Tibial artery (tissue), 4 donors: ENCODE measurements at regions not wholly inside any gene's neighbourhood (a gene's known extent, or its start where the extent isn't known, plus 50 kb on each side); places are given as distances from the start of the nearest gene placed in this dataset.
"Not testable (repeated sequence)": the region's sequence is repeated elsewhere in the genome, so short reads cannot be mapped to it uniquely, and the experiment has no call there.

Experiments used
- DNase-seq, 2 donors: peaks; one replicate each; pipeline ENCODE4 v3.0.0-alpha.2; 2019
- H3K27ac ChIP-seq, 2 donors: fragments of 200-600 bp; sonication (generic) in 1 of 2; 1 replicate in 1 of 2; 2 replicates in 1 of 2; pipeline ENCODE4 v1.5.1; 2018 to 2019; ENCODE audit warnings: mild to moderate bottlenecking in 1 of 2
- H3K27me3 ChIP-seq, 2 donors: fragments of 200-600 bp; sonication (generic) in 1 of 2; one replicate each; pipeline versions ENCODE4 v1.5.1 to v1.6.0; 2016 to 2019
- H3K36me3 ChIP-seq, 3 donors: fragments of 200-600 bp; sonication (generic) in 2 of 3; one replicate each; pipeline ENCODE4 v1.5.1; 2016 to 2019; ENCODE audit warnings: mild to moderate bottlenecking in 2 of 3
- H3K4me1 ChIP-seq, 4 donors: fragments of 200-600 bp; sonication (generic) in 2 of 4; 1 replicate in 3 of 4; 2 replicates in 1 of 4; pipeline ENCODE4 v1.5.1; 2016 to 2019
- H3K4me3 ChIP-seq, 2 donors: fragments of 200-600 bp; sonication (generic) in 1 of 2; 1 replicate in 1 of 2; 2 replicates in 1 of 2; pipeline ENCODE4 v1.5.1; 2018 to 2019; ENCODE audit warnings: mild to moderate bottlenecking in 2 of 2
- H3K9me3 ChIP-seq, 3 donors: fragments of 200-600 bp; sonication (generic) in 1 of 3; one replicate each; pipeline ENCODE4 v1.5.1; 2016 to 2019
- intact Hi-C: fragments of 100-400 bp; cut with DNase I; formaldehyde crosslinking; loops from one replicate; pipeline ENCODE4 v1.15.0; 2023; ENCODE audit warnings: low total_unique reads
- TF ChIP-seq, protein P1 (sequence below), 2 experiments: fragments of 200-600 bp in 1 of 2; fragments of 450-650 bp in 1 of 2; IDR thresholded peaks; one replicate each; pipeline ENCODE4 v1.5.1; 2017 to 2019; ENCODE audit warnings: antibody characterized with exemption in 2 of 2, mild to moderate bottlenecking in 1 of 2, moderate library complexity in 1 of 2

DNA sequence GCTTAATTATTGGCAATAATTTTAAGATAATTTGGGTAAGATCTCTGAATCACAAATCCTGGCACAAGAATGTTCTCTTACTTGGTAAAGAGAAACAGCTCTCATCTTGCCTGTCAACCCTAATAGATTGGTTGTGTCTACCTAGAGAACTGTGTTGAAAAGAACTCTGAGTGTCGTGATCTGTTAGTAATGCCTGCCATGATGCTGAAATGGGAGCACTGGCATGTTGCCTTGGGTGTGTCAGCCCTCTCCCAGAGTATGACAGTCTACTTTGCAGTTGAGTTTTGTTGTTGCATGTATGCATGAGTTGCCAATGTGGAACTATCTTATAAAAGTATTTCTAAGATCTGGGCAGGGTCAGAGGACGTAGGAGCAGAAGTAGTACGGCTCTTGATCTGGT, 221.4 kb downstream of the MAF start:
- intact Hi-C loops: no loop called here
- DNase-seq: no peak
- Histone ChIP-seq H3K4me3 (no peak overlapping the region), H3K27ac (no peak overlapping the region), H3K4me1 (no peaks in the 10 kb centered on the region), H3K27me3 (no peaks in the 10 kb centered on the region), H3K9me3 (peaks cover 0 to 3% (median 0%) of the 10 kb centered on the region in 3 donors), H3K36me3 (no peaks in the 10 kb centered on the region)
- TF ChIP-seq, protein P1, sequence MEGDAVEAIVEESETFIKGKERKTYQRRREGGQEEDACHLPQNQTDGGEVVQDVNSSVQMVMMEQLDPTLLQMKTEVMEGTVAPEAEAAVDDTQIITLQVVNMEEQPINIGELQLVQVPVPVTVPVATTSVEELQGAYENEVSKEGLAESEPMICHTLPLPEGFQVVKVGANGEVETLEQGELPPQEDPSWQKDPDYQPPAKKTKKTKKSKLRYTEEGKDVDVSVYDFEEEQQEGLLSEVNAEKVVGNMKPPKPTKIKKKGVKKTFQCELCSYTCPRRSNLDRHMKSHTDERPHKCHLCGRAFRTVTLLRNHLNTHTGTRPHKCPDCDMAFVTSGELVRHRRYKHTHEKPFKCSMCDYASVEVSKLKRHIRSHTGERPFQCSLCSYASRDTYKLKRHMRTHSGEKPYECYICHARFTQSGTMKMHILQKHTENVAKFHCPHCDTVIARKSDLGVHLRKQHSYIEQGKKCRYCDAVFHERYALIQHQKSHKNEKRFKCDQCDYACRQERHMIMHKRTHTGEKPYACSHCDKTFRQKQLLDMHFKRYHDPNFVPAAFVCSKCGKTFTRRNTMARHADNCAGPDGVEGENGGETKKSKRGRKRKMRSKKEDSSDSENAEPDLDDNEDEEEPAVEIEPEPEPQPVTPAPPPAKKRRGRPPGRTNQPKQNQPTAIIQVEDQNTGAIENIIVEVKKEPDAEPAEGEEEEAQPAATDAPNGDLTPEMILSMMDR (IDR thresholded peaks at IDR 0.05): no peak

DNA sequence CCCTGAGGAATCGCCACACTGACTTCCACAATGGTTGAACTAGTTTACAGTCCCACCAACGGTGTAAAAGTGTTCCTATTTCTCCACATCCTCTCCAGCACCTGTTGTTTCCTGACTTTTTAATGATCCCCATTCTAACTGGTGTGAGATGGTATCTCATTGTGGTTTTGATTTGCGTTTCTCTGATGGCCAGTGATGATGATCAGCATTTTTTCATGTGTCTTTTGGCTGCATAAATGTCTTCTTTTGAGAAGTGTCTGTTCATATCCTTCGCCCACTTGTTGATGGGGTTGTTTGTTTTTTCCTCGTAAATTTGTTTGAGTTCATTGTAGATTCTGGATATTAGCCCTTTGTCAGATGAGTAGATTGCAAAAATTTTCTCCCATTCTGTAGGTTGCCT, 223.5 kb downstream of the MAF start:
- intact Hi-C loops, H3K27ac ChIP-seq, H3K36me3 ChIP-seq, H3K4me1 ChIP-seq, H3K27me3 ChIP-seq, DNase-seq, H3K4me3 ChIP-seq, H3K9me3 ChIP-seq: not testable (repeated sequence)

DNA sequence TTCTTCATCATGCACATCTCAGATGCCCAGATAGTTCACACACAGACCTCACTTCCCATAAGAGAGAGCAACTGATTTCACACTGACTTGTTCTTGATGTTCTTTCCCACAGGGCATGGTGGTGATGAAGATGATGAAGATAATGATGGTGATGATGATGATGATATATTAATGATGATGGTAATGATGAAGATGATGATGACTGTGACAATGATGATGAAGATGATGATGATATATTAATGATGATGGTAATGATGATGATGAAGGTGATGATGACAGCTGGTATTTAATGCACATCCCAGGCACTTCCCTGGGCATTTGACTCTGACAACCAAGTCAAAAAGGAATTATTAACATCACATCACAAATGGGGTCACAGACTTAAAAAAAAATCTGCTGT, 225.2 kb downstream of the MAF start:
- H3K4me1 ChIP-seq: no peaks in the 10 kb centered on the region
- no peaks in the 10 kb centered on the region for H3K27me3 ChIP-seq
- no peak overlapping the region for H3K27ac ChIP-seq
- TF ChIP-seq, protein P1 (IDR thresholded peaks at IDR 0.05): no peak
- DNase-seq: no peak
- H3K36me3 ChIP-seq: no peaks in the 10 kb centered on the region
- H3K9me3 ChIP-seq: peaks cover 2 to 10% (median 6%) of the 10 kb centered on the region in 3 donors
- intact Hi-C loops: no loop called here
- H3K4me3 ChIP-seq: no peak overlapping the region

GRCh38 chr16:79372503-79373184, 227.9 kb downstream of the MAF start:
- Histone ChIP-seq H3K4me1 (no peaks in the 10 kb centered on the region), H3K27ac (no peak overlapping the region), H3K27me3 (no peaks in the 10 kb centered on the region), H3K36me3 (no peaks in the 10 kb centered on the region), H3K4me3 (no peak overlapping the region), H3K9me3 (peaks cover 2 to 7% (median 6%) of the 10 kb centered on the region in 3 donors)
- intact Hi-C loops: no loop called here
- no peak for DNase-seq
- TF ChIP-seq, protein P1 (IDR thresholded peaks at IDR 0.05): no peak

- Histone ChIP-seq H3K4me1 (no peaks in the 10 kb centered on the region), H3K4me3 (no peak overlapping the region), H3K9me3 (peaks cover 2 to 7% (median 6%) of the 10 kb centered on the region in 3 donors), H3K27ac (no peak overlapping the region), H3K36me3 (no peaks in the 10 kb centered on the region), H3K27me3 (no peaks in the 10 kb centered on the region)
- TF ChIP-seq, protein P1 (IDR thresholded peaks at IDR 0.05): no peak
- intact Hi-C loops: no loop called here
- DNase-seq: no peak
Observed at GRCh38 chr16:79370736-79371135, 229.8 kb downstream of the MAF start.

GRCh38 chr16:79369796-79370195, 230.7 kb downstream of the MAF start:
- Histone ChIP-seq H3K4me3 (no peak overlapping the region), H3K9me3 (peaks cover 2 to 7% (median 6%) of the 10 kb centered on the region in 3 donors), H3K4me1 (no peaks in the 10 kb centered on the region), H3K27ac (no peak overlapping the region), H3K27me3 (no peaks in the 10 kb centered on the region), H3K36me3 (no peaks in the 10 kb centered on the region)
- no peak for DNase-seq
- intact Hi-C loops: no loop called here
- TF ChIP-seq, protein P1 (IDR thresholded peaks at IDR 0.05): no peak
